Right ventricle myocardium inferior (tissue), 1 donor: ENCODE measurements at regions not wholly inside any gene's neighbourhood (a gene's known extent, or its start where the extent isn't known, plus 50 kb on each side); places are given as distances from the start of the nearest gene placed in this dataset.
"Not testable (repeated sequence)": the region's sequence is repeated elsewhere in the genome, so short reads cannot be mapped to it uniquely, and the experiment has no call there.

Experiments
- ATAC-seq: fragments of 200-7000 bp; cut with Tn5 transposase; one replicate; pipeline ENCODE4 v1.9.1; 2020; ENCODE audit warnings: mild to moderate bottlenecking, moderate library complexity
- DNase-seq: peaks from one replicate; pipeline ENCODE4 v3.0.0; 2021; ENCODE audit errors: missing footprints
- intact Hi-C: fragments of 100-400 bp; cut with DNase I; formaldehyde crosslinking; loops from one replicate; pipeline ENCODE4 v1.11.0; 2022
- donor health status: DM: no; HTN: yes; CAD: no; lungs with severe emphysema.

GRCh38 chrY:26167332-26167731 lies 545.4 kb downstream of the CDY1 start:
- DNase-seq, intact Hi-C loops, ATAC-seq: not testable (repeated sequence)

GRCh38 chrY:26179326-26179725 lies 557.4 kb downstream of the CDY1 start:
- ATAC-seq, DNase-seq, intact Hi-C loops: not testable (repeated sequence)

GRCh38 chrY:26224974-26225373 lies 603.1 kb downstream of the CDY1 start:
- intact Hi-C loops, ATAC-seq, DNase-seq: not testable (repeated sequence)

- DNase-seq, ATAC-seq, intact Hi-C loops: not testable (repeated sequence)
Observed at GRCh38 chrY:26225468-26225867, 603.6 kb downstream of the CDY1 start.

- ATAC-seq, DNase-seq, intact Hi-C loops: not testable (repeated sequence)
Observed at GRCh38 chrY:26240944-26241343, 619.0 kb downstream of the CDY1 start.

GRCh38 chrY:26254262-26254661 lies 632.3 kb downstream of the CDY1 start:
- peak; percentile 81 for ATAC-seq
- DNase-seq, intact Hi-C loops: not testable (repeated sequence)

- intact Hi-C loops, DNase-seq, ATAC-seq: not testable (repeated sequence)
Observed at GRCh38 chrY:26265449-26265848, 643.5 kb downstream of the CDY1 start.

- DNase-seq, intact Hi-C loops: not testable (repeated sequence)
- ATAC-seq, result peak; percentile 37
Observed at GRCh38 chrY:26268421-26268820, 646.5 kb downstream of the CDY1 start.

- intact Hi-C loops, ATAC-seq, DNase-seq: not testable (repeated sequence)
Observed at GRCh38 chrY:26268934-26269333, 647.0 kb downstream of the CDY1 start.

GRCh38 chrY:26273089-26273488 lies 651.2 kb downstream of the CDY1 start:
- ATAC-seq, intact Hi-C loops, DNase-seq: not testable (repeated sequence)

GRCh38 chrY:26306046-26306445 lies 684.1 kb downstream of the CDY1 start:
- intact Hi-C loops, DNase-seq: not testable (repeated sequence)
- ATAC-seq, result peak; percentile 87

GRCh38 chrY:26306630-26307385 lies 684.9 kb downstream of the CDY1 start:
- ATAC-seq, result peak; percentile 78
- DNase-seq, intact Hi-C loops: not testable (repeated sequence)

GRCh38 chrY:26308308-26308707 lies 686.4 kb downstream of the CDY1 start:
- intact Hi-C loops, DNase-seq: not testable (repeated sequence)
- peak; percentile 60 for ATAC-seq

- ATAC-seq, intact Hi-C loops, DNase-seq: not testable (repeated sequence)
Observed at GRCh38 chrY:26315065-26315464, 693.1 kb downstream of the CDY1 start.

- peak; percentile 44 for ATAC-seq
- DNase-seq, intact Hi-C loops: not testable (repeated sequence)
Observed at GRCh38 chrY:26319488-26320202, 697.7 kb downstream of the CDY1 start.

- intact Hi-C loops, ATAC-seq, DNase-seq: not testable (repeated sequence)
Observed at GRCh38 chrY:26322756-26323155, 700.8 kb downstream of the CDY1 start.

- intact Hi-C loops, DNase-seq, ATAC-seq: not testable (repeated sequence)
Observed at GRCh38 chrY:26352931-26353330, 731.0 kb downstream of the CDY1 start.

GRCh38 chrY:26354191-26354590 lies 732.3 kb downstream of the CDY1 start:
- ATAC-seq, result no peak
- intact Hi-C loops, result no loop called here
- no peak for DNase-seq

- DNase-seq, intact Hi-C loops: not testable (repeated sequence)
- ATAC-seq, result peak; percentile 42
Observed at GRCh38 chrY:26359869-26360268, 738.0 kb downstream of the CDY1 start.
